Inflammatory macrophage treated with lipopolysaccharide for 4 hours (primary cell): ENCODE measurements at regions not wholly inside any gene's neighbourhood (a gene's known extent, or its start where the extent isn't known, plus 50 kb on each side); places are given as distances from the start of the nearest gene placed in this dataset.

Experiments used
- DNase-seq: peaks from one replicate; pipeline ENCODE4 v3.0.0-alpha.2; 2020

- no peak for DNase-seq
Observed at GRCh38 chr4:29405116-29405515, 1315.1 kb upstream of the PCDH7 start.

GRCh38 chr4:29415771-29416170 lies 1304.4 kb upstream of the PCDH7 start:
- DNase-seq: no peak

GRCh38 chr4:29423836-29424721 lies 1296.1 kb upstream of the PCDH7 start:
- no peak for DNase-seq

GRCh38 chr4:29453303-29453820 lies 1266.8 kb upstream of the PCDH7 start:
- DNase-seq: no peak

- DNase-seq: no peak
Observed at GRCh38 chr4:29459926-29460325, 1260.2 kb upstream of the PCDH7 start.

- DNase-seq: no peak
Observed at GRCh38 chr4:29467044-29467717, 1253.0 kb upstream of the PCDH7 start.
